ENCODE measurements at regions not wholly inside any gene's neighbourhood (a gene's known extent, or its start where the extent isn't known, plus 50 kb on each side); places are given as distances from the start of the nearest gene placed in this dataset.

GRCh38 chr10:106405141-106405540 is 759.4 kb downstream of the SORCS1 start:
- no peaks in the 10 kb centered on the region for H4K20me1 ChIP-seq (replicated peaks; ENCODE audit: control insufficient read depth, extremely low read depth, insufficient read depth, low read length)
- peaks cover 4% of the 10 kb centered on the region for H3K9me3 ChIP-seq (replicated peaks; ENCODE audit: control insufficient read depth, insufficient read depth, low read length)
- dilution Hi-C loops (cut with MboI; ENCODE audit: extremely low pct_ligation_motif_present, low sequenced_read_pairs) (no loop called here), intact Hi-C loops (cut with micrococcal nuclease) (no loop called here)
- H3K9me1 ChIP-seq (replicated peaks; ENCODE audit: control insufficient read depth, extremely low read depth, insufficient read depth, low read length) = no peaks in the 10 kb centered on the region
- H3K27ac ChIP-seq (ENCODE audit: insufficient read depth, low read depth, low read length) = no peak overlapping the region
- DNase-seq (ENCODE audit: low read depth, low spot score) (no peak), FAIRE-seq (no peak)
- H3K27me3 ChIP-seq (ENCODE audit: control insufficient read depth in 2 of 2, insufficient read depth in 2 of 2, low read length in 2 of 2) = no peaks in the 10 kb centered on the region
- H3K4me1 ChIP-seq (ENCODE audit: control insufficient read depth, extremely low read depth, insufficient read depth, low read length) = no peaks in the 10 kb centered on the region
- no peaks in the 10 kb centered on the region for H3K36me3 ChIP-seq (ENCODE audit: control insufficient read depth in 2 of 2, extremely low read depth in 1 of 2, insufficient read depth in 2 of 2, low read length in 2 of 2)
- TF ChIP-seq, protein P1, sequence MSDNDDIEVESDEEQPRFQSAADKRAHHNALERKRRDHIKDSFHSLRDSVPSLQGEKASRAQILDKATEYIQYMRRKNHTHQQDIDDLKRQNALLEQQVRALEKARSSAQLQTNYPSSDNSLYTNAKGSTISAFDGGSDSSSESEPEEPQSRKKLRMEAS (IDR thresholded peaks at IDR 0.05; ENCODE audit: insufficient read depth, insufficient read length) = no peak
- TF ChIP-seq EZH2 (IDR thresholded peaks at IDR 0.05; ENCODE audit: borderline replicate concordance, low read depth, low read length, severe bottlenecking) (no peak), MYC (IDR thresholded peaks at IDR 0.05; ENCODE audit: low read depth, low read length) (no peak), JUN (IDR thresholded peaks at IDR 0.05; ENCODE audit: borderline replicate concordance, insufficient read depth, insufficient read length, low read depth) (no peak), GATA2 (IDR thresholded peaks at IDR 0.05; ENCODE audit: insufficient read depth, insufficient read length, low read depth, low read length) (no peak), FOS (IDR thresholded peaks at IDR 0.05; ENCODE audit: borderline replicate concordance, insufficient read depth, low read length) (no peak), POLR2AphosphoS5 (IDR thresholded peaks at IDR 0.05; ENCODE audit: insufficient read depth, low read depth, low read length) (no peak), POLR2A (IDR thresholded peaks at IDR 0.05; ENCODE audit: low read depth, low read length) (no peak)
- TF ChIP-seq, protein P2, sequence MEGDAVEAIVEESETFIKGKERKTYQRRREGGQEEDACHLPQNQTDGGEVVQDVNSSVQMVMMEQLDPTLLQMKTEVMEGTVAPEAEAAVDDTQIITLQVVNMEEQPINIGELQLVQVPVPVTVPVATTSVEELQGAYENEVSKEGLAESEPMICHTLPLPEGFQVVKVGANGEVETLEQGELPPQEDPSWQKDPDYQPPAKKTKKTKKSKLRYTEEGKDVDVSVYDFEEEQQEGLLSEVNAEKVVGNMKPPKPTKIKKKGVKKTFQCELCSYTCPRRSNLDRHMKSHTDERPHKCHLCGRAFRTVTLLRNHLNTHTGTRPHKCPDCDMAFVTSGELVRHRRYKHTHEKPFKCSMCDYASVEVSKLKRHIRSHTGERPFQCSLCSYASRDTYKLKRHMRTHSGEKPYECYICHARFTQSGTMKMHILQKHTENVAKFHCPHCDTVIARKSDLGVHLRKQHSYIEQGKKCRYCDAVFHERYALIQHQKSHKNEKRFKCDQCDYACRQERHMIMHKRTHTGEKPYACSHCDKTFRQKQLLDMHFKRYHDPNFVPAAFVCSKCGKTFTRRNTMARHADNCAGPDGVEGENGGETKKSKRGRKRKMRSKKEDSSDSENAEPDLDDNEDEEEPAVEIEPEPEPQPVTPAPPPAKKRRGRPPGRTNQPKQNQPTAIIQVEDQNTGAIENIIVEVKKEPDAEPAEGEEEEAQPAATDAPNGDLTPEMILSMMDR (IDR thresholded peaks at IDR 0.05; ENCODE audit: extremely low read depth in 1 of 2, insufficient read depth in 1 of 2, low read depth in 1 of 2, low read length in 2 of 2) = no peak
- no peak overlapping the region for H3K4me2 ChIP-seq (ENCODE audit: insufficient read depth, low read length)
- no peaks in the 10 kb centered on the region for H3K79me2 ChIP-seq (ENCODE audit: control insufficient read depth, insufficient read depth, low read length)
- H3K9ac ChIP-seq (replicated peaks; ENCODE audit: extremely low read depth, insufficient read depth, low read length) = no peak overlapping the region
- ChIA-PET POLR2A (no interaction called here), CTCF (no interaction called here)
- no TSS peak for BruUV-seq (replicated peaks)
- H2AFZ ChIP-seq (ENCODE audit: low read depth, low read length) = no peak overlapping the region
- H3K4me3 ChIP-seq (replicated peaks in 1 of 3; ENCODE audit: insufficient read depth in 1 of 3, low read depth in 1 of 3, low read length in 3 of 3) = no peak overlapping the region

Measured in endothelial cell of umbilical vein (primary cell).